GM18498 (cell line): ENCODE measurements at regions not wholly inside any gene's neighbourhood (a gene's known extent, or its start where the extent isn't known, plus 50 kb on each side); places are given as distances from the start of the nearest gene placed in this dataset.
"Not testable (repeated sequence)": the region's sequence is repeated elsewhere in the genome, so short reads cannot be mapped to it uniquely, and the experiment has no call there.

Source experiments
- ATAC-seq: cut with Tn5 transposase; IDR thresholded peaks from one replicate; pipeline ENCODE4 v1.9.1; 2021; ENCODE audit warnings: mild to moderate bottlenecking, moderate library complexity; ENCODE audit not compliant: unreplicated experiment

- no peak for ATAC-seq
Measured at GRCh38 chr22:48819961-48820360, 1007.7 kb downstream of the BRD1 start.

GRCh38 chr22:48819232-48819631, 1008.4 kb downstream of the BRD1 start:
- no peak for ATAC-seq

- not testable (repeated sequence) for ATAC-seq
Measured at GRCh38 chr22:48817491-48817890, 1010.2 kb downstream of the BRD1 start.

GRCh38 chr22:48811885-48812284, 1015.8 kb downstream of the BRD1 start:
- no peak for ATAC-seq

- ATAC-seq = no peak
Measured at GRCh38 chr22:48808038-48808960, 1019.4 kb downstream of the BRD1 start.

- ATAC-seq = no peak
Measured at GRCh38 chr22:48807155-48807554, 1020.5 kb downstream of the BRD1 start.

GRCh38 chr22:48806227-48806781, 1021.4 kb downstream of the BRD1 start:
- no peak for ATAC-seq

GRCh38 chr22:48805516-48805915, 1022.2 kb downstream of the BRD1 start:
- no peak for ATAC-seq

GRCh38 chr22:48804811-48805301, 1022.8 kb downstream of the BRD1 start:
- ATAC-seq = no peak

GRCh38 chr22:48803948-48804810, 1023.5 kb downstream of the BRD1 start:
- no peak for ATAC-seq

- no peak for ATAC-seq
Measured at GRCh38 chr22:48803171-48803947, 1024.3 kb downstream of the BRD1 start.

GRCh38 chr22:48802576-48802975, 1025.1 kb downstream of the BRD1 start:
- ATAC-seq = no peak

- ATAC-seq = no peak
Measured at GRCh38 chr22:48800886-48801607, 1026.6 kb downstream of the BRD1 start.

- ATAC-seq = no peak
Measured at GRCh38 chr22:48800036-48800885, 1027.4 kb downstream of the BRD1 start.

- ATAC-seq = no peak
Measured at GRCh38 chr22:48799227-48799970, 1028.3 kb downstream of the BRD1 start.

GRCh38 chr22:48798281-48799226, 1029.1 kb downstream of the BRD1 start:
- ATAC-seq = no peak

GRCh38 chr22:48797731-48798130, 1029.9 kb downstream of the BRD1 start:
- no peak for ATAC-seq
